D721Med (cell line): ENCODE measurements at regions not wholly inside any gene's neighbourhood (a gene's known extent, or its start where the extent isn't known, plus 50 kb on each side); places are given as distances from the start of the nearest gene placed in this dataset.

Source experiments
- DNase-seq: peaks from one replicate; pipeline ENCODE4 v3.0.0; 2011; ENCODE audit warnings: low spot score; ENCODE audit not compliant: insufficient read length
- FAIRE-seq: peaks from 2 replicates; lab custom pipeline; 2011; peaks lifted over from hg19 to GRCh38; lab: Jason Lieb, UNC
- CTCF ChIP-seq: IDR thresholded peaks from 2 replicates; pipeline ENCODE4 v1.5.1; 2012; ENCODE audit warnings: mild to moderate bottlenecking, control low read depth; ENCODE audit not compliant: insufficient read depth; ENCODE audit errors: missing control alignments

GRCh38 chr11:92657226-92657625 is 312.2 kb upstream of the MTNR1B start:
- no peak for TF ChIP-seq CTCF
- FAIRE-seq (no peak), DNase-seq (no peak)

- DNase-seq (no peak), FAIRE-seq (no peak)
- TF ChIP-seq CTCF = no peak
Measured at GRCh38 chr11:92658733-92659132, 310.7 kb upstream of the MTNR1B start.

GRCh38 chr11:92659793-92660192 is 309.7 kb upstream of the MTNR1B start:
- DNase-seq (no peak), FAIRE-seq (no peak)
- TF ChIP-seq CTCF = no peak

GRCh38 chr11:92662601-92663360 is 306.7 kb upstream of the MTNR1B start:
- no peak for TF ChIP-seq CTCF

GRCh38 chr11:92663539-92663938 is 305.9 kb upstream of the MTNR1B start:
- no peak for TF ChIP-seq CTCF
- FAIRE-seq = no peak
- no peak for DNase-seq

More at GRCh38 chr11:92662601-92663360, 306.7 kb upstream of the MTNR1B start:
- DNase-seq (no peak), FAIRE-seq (no peak)

GRCh38 chr11:92667486-92668152 is 301.8 kb upstream of the MTNR1B start:
- TF ChIP-seq CTCF = no peak
- DNase-seq (no peak), FAIRE-seq (no peak)
